Neutrophil (primary cell): ENCODE measurements at regions not wholly inside any gene's neighbourhood (a gene's known extent, or its start where the extent isn't known, plus 50 kb on each side); places are given as distances from the start of the nearest gene placed in this dataset.
"Not testable (repeated sequence)": the region's sequence is repeated elsewhere in the genome, so short reads cannot be mapped to it uniquely, and the experiment has no call there.

Experiments used
- H3K27ac ChIP-seq: fragments of 200-600 bp; sonication (generic); 2 replicates; pipeline ENCODE4 v1.5.1; 2016; ENCODE audit warnings: mild to moderate bottlenecking, moderate library complexity
- H3K27me3 ChIP-seq: fragments of 200-600 bp; sonication (generic); 2 replicates; pipeline ENCODE4 v1.6.0; 2016; ENCODE audit warnings: mild to moderate bottlenecking
- H3K36me3 ChIP-seq: fragments of 200-600 bp; sonication (generic); 2 replicates; pipeline ENCODE4 v1.5.1; 2017
- H3K4me1 ChIP-seq, 2 experiments: fragments of 200-600 bp in 1 of 2; sonication (generic) in 1 of 2; 1 replicate in 1 of 2; 2 replicates in 1 of 2; pipeline versions ENCODE4 v1.5.1 to v1.6.1; 2013 to 2016; ENCODE audit warnings: low read depth in 1 of 2, low read length in 1 of 2, mild to moderate bottlenecking in 1 of 2, moderate library complexity in 1 of 2; ENCODE audit not compliant: control insufficient read depth in 1 of 2, insufficient read depth in 1 of 2
- H3K4me3 ChIP-seq, 2 experiments: fragments of 200-600 bp in 1 of 2; sonication (generic) in 1 of 2; 1 replicate in 1 of 2; 2 replicates in 1 of 2; pipeline ENCODE4 v1.5.1; 2013 to 2016; ENCODE audit warnings: low read depth in 1 of 2, low read length in 1 of 2, mild to moderate bottlenecking in 1 of 2, moderate library complexity in 1 of 2
- H3K9me3 ChIP-seq: fragments of 200-600 bp; sonication (generic); 2 replicates; pipeline ENCODE4 v1.5.1; 2016
- CTCF ChIP-seq: fragments of 200-600 bp; sonication (generic); IDR thresholded peaks from 2 replicates; pipeline ENCODE4 v1.5.1; 2016; ENCODE audit warnings: antibody characterized with exemption

- no peak overlapping the region for H3K27ac ChIP-seq
- TF ChIP-seq CTCF: no peak
- no peak overlapping the region for H3K4me3 ChIP-seq
- no peaks in the 10 kb centered on the region for H3K9me3 ChIP-seq
- no peaks in the 10 kb centered on the region for H3K4me1 ChIP-seq
- H3K36me3 ChIP-seq: no peaks in the 10 kb centered on the region
- H3K27me3 ChIP-seq: no peaks in the 10 kb centered on the region
Measured at GRCh38 chr5:125668884-125669283, 754.3 kb upstream of the GRAMD2B start.

- no peak for TF ChIP-seq CTCF
- Histone ChIP-seq H3K27me3 (no peaks in the 10 kb centered on the region), H3K4me3 (no peak overlapping the region), H3K4me1 (no peaks in the 10 kb centered on the region), H3K36me3 (no peaks in the 10 kb centered on the region), H3K27ac (no peak overlapping the region), H3K9me3 (no peaks in the 10 kb centered on the region)
Measured at GRCh38 chr5:125673359-125673950, 749.8 kb upstream of the GRAMD2B start.

- TF ChIP-seq CTCF: no peak
- no peaks in the 10 kb centered on the region for H3K27me3 ChIP-seq
- H3K4me1 ChIP-seq: no peaks in the 10 kb centered on the region
- no peaks in the 10 kb centered on the region for H3K36me3 ChIP-seq
- H3K4me3 ChIP-seq: no peak overlapping the region
- H3K27ac ChIP-seq: no peak overlapping the region
- H3K9me3 ChIP-seq: no peaks in the 10 kb centered on the region
Measured at GRCh38 chr5:125679522-125679921, 743.7 kb upstream of the GRAMD2B start.

GRCh38 chr5:125683669-125684068 lies 739.5 kb upstream of the GRAMD2B start:
- H3K27ac ChIP-seq: no peak overlapping the region
- no peaks in the 10 kb centered on the region for H3K27me3 ChIP-seq
- TF ChIP-seq CTCF: no peak
- H3K4me1 ChIP-seq: no peaks in the 10 kb centered on the region
- H3K9me3 ChIP-seq: no peaks in the 10 kb centered on the region
- no peak overlapping the region for H3K4me3 ChIP-seq
- no peaks in the 10 kb centered on the region for H3K36me3 ChIP-seq

- H3K9me3 ChIP-seq: no peaks in the 10 kb centered on the region
- H3K27ac ChIP-seq: no peak overlapping the region
- TF ChIP-seq CTCF: no peak
- no peaks in the 10 kb centered on the region for H3K36me3 ChIP-seq
- no peaks in the 10 kb centered on the region for H3K4me1 ChIP-seq
- no peak overlapping the region for H3K4me3 ChIP-seq
- H3K27me3 ChIP-seq: no peaks in the 10 kb centered on the region
Measured at GRCh38 chr5:125685771-125686170, 737.4 kb upstream of the GRAMD2B start.

GRCh38 chr5:125691738-125692530 lies 731.3 kb upstream of the GRAMD2B start:
- H3K27ac ChIP-seq, H3K36me3 ChIP-seq, H3K27me3 ChIP-seq, H3K9me3 ChIP-seq, H3K4me3 ChIP-seq, H3K4me1 ChIP-seq: not testable (repeated sequence)
